H1 (cell line): ENCODE measurements at regions not wholly inside any gene's neighbourhood (a gene's known extent, or its start where the extent isn't known, plus 50 kb on each side); places are given as distances from the start of the nearest gene placed in this dataset.

Experiments
- BACH1 ChIP-seq: IDR thresholded peaks from 2 replicates; pipeline ENCODE4 v1.6.1; 2012; ENCODE audit warnings: low read length, improper control_type of control experiment
- BRCA1 ChIP-seq: IDR thresholded peaks from 2 replicates; pipeline ENCODE4 v1.6.1; 2012; ENCODE audit warnings: low read depth, low read length, improper control_type of control experiment
- CHD7 ChIP-seq: fragments of 300-600 bp; sonication (generic); IDR thresholded peaks from 2 replicates; pipeline ENCODE4 v1.7.1; 2012; ENCODE audit warnings: low read length, moderate library complexity, mild to moderate bottlenecking, inconsistent platforms; ENCODE audit not compliant: insufficient replicate concordance
- CREB1 ChIP-seq: IDR thresholded peaks from 2 replicates; pipeline ENCODE4 v1.6.1; 2012; ENCODE audit warnings: inconsistent platforms
- CTCF ChIP-seq, 3 experiments: IDR thresholded peaks; 1 replicate in 2 of 3; 2 replicates in 1 of 3; pipeline versions ENCODE4 v1.5.1 to v1.6.1; 2011; ENCODE audit warnings: low read length in 3 of 3, mild to moderate bottlenecking in 3 of 3, inconsistent platforms in 2 of 3, low read depth in 1 of 3, moderate library complexity in 1 of 3; ENCODE audit not compliant: insufficient read depth in 1 of 3; ENCODE audit errors: control extremely low read depth in 1 of 3
- EGR1 ChIP-seq: IDR thresholded peaks from 2 replicates; pipeline ENCODE4 v1.6.1; 2011; ENCODE audit warnings: low read depth, low read length, borderline replicate concordance
- SP2 ChIP-seq: IDR thresholded peaks from 2 replicates; pipeline ENCODE4 v1.6.1; 2012; ENCODE audit warnings: mild to moderate bottlenecking, low read length, inconsistent platforms
- TAF7 ChIP-seq: optimal IDR thresholded peaks from 2 replicates; pipeline ENCODE3; 2011; ENCODE audit warnings: low read depth, mild to moderate bottlenecking, inconsistent platforms, low read length, moderate library complexity, borderline replicate concordance
- TEAD4 ChIP-seq: IDR thresholded peaks from 2 replicates; pipeline ENCODE4 v1.6.1; 2012; ENCODE audit warnings: low read depth, low read length, inconsistent platforms, mixed read lengths

- no peak for TF ChIP-seq CHD7
- no peak for TF ChIP-seq TAF7
- TF ChIP-seq BACH1, result no peak
- no peak for TF ChIP-seq TEAD4
- no peak for TF ChIP-seq EGR1
- no peak for TF ChIP-seq CREB1
- no peak for TF ChIP-seq SP2
- no peak for TF ChIP-seq BRCA1
- no peak for TF ChIP-seq CTCF (IDR thresholded peaks at IDR 0.05; ENCODE audit: control extremely low read depth in 1 of 3, insufficient read depth in 1 of 3, low read depth in 1 of 3, low read length in 3 of 3)
- TF ChIP-seq, all 59 proteins: peak for 0
These were observed 215.0 kb downstream of the ACTR3B start (continued) for GRCh38 chr7:152974577-152974976.
